Suprapubic skin (tissue), 4 donors: ENCODE measurements at regions not wholly inside any gene's neighbourhood (a gene's known extent, or its start where the extent isn't known, plus 50 kb on each side); places are given as distances from the start of the nearest gene placed in this dataset.

Experiments
- DNase-seq, 2 donors: peaks; one replicate each; pipeline ENCODE4 v3.0.0-alpha.2; 2019; ENCODE audit warnings: low spot score in 2 of 2
- H3K27ac ChIP-seq: fragments of 200-600 bp; sonication (generic); one replicate; pipeline ENCODE4 v1.5.1; 2019
- H3K27me3 ChIP-seq: fragments of 200-600 bp; sonication (generic); one replicate; pipeline ENCODE4 v1.5.1; 2019
- H3K36me3 ChIP-seq: fragments of 200-600 bp; sonication (generic); one replicate; pipeline ENCODE4 v1.5.1; 2019
- H3K4me1 ChIP-seq: fragments of 200-600 bp; sonication (generic); one replicate; pipeline ENCODE4 v1.5.1; 2019
- H3K4me3 ChIP-seq: fragments of 200-600 bp; sonication (generic); one replicate; pipeline ENCODE4 v1.5.1; 2019; ENCODE audit warnings: mild to moderate bottlenecking
- H3K9me3 ChIP-seq: fragments of 200-600 bp; sonication (generic); one replicate; pipeline ENCODE4 v1.5.1; 2019
- CTCF ChIP-seq, 2 donors: fragments of 200-600 bp in 1 of 2; fragments of 450-650 bp in 1 of 2; sonication (generic) in 1 of 2; IDR thresholded peaks; one replicate each; pipeline ENCODE4 v1.5.1; 2016 to 2019; ENCODE audit warnings: antibody characterized with exemption in 2 of 2, mild to moderate bottlenecking in 1 of 2, moderate library complexity in 1 of 2
- EP300 ChIP-seq: sonication (generic); formaldehyde crosslinking; IDR thresholded peaks from one replicate; pipeline ENCODE4 v1.6.1; 2017; ENCODE audit warnings: antibody characterized with exemption
- POLR2A ChIP-seq, 2 donors: fragments of 450-650 bp; IDR thresholded peaks; one replicate each; pipeline ENCODE4 v1.6.1; 2017; ENCODE audit warnings: antibody characterized with exemption in 2 of 2, mild to moderate bottlenecking in 2 of 2, moderate library complexity in 2 of 2
- POLR2AphosphoS5 ChIP-seq, 3 donors: sonication (generic); formaldehyde crosslinking; IDR thresholded peaks; one replicate each; pipeline ENCODE4 v1.6.1; 2017; ENCODE audit warnings: antibody characterized with exemption in 3 of 3
- WGBS: methylation state at CpG from one replicate; pipeline ENCODE4 v1.1.5; 2018; 5-methylcytosine and 5-hydroxymethylcytosine counted together

- no peak for DNase-seq
- Histone ChIP-seq H3K4me3 (no peak overlapping the region), H3K27me3 (peaks cover 16% of the 10 kb centered on the region), H3K9me3 (no peaks in the 10 kb centered on the region), H3K36me3 (no peaks in the 10 kb centered on the region), H3K27ac (no peak overlapping the region), H3K4me1 (no peaks in the 10 kb centered on the region)
- WGBS: 85% methylated on average over 3 of the region's 3 CpGs
- TF ChIP-seq CTCF (IDR thresholded peaks at IDR 0.05): no peak
- no peak for TF ChIP-seq POLR2AphosphoS5 (IDR thresholded peaks at IDR 0.05)
- no peak for TF ChIP-seq POLR2A (IDR thresholded peaks at IDR 0.05)
- TF ChIP-seq EP300: no peak
These were observed 276.3 kb downstream of the CTTN start for GRCh38 chr11:70674605-70675004.

GRCh38 chr11:70675697-70676374 lies 277.5 kb downstream of the CTTN start:
- Histone ChIP-seq H3K27me3 (peaks cover 4% of the 10 kb centered on the region), H3K4me3 (no peak overlapping the region), H3K4me1 (no peaks in the 10 kb centered on the region), H3K9me3 (no peaks in the 10 kb centered on the region), H3K27ac (no peak overlapping the region), H3K36me3 (no peaks in the 10 kb centered on the region)
- no peak for DNase-seq
- 65% methylated on average over 7 of the region's 7 CpGs for WGBS
- TF ChIP-seq CTCF (IDR thresholded peaks at IDR 0.05) (no peak), POLR2AphosphoS5 (IDR thresholded peaks at IDR 0.05) (no peak)

GRCh38 chr11:70677232-70677916 lies 279.0 kb downstream of the CTTN start:
- 88% methylated on average over 18 of the region's 19 CpGs for whole genome bisulfite sequencing
- Histone ChIP-seq H3K27ac (no peak overlapping the region), H3K4me3 (no peak overlapping the region), H3K9me3 (no peaks in the 10 kb centered on the region), H3K4me1 (no peaks in the 10 kb centered on the region), H3K27me3 (peaks cover 11% of the 10 kb centered on the region), H3K36me3 (no peaks in the 10 kb centered on the region)
- DNase-seq: no peak
- no peak for TF ChIP-seq CTCF (IDR thresholded peaks at IDR 0.05)
- TF ChIP-seq POLR2AphosphoS5 (IDR thresholded peaks at IDR 0.05): no peak
- no peak for TF ChIP-seq POLR2A (IDR thresholded peaks at IDR 0.05)
- no peak for TF ChIP-seq EP300

GRCh38 chr11:70678931-70679900 lies 280.9 kb downstream of the CTTN start:
- Histone ChIP-seq H3K9me3 (no peaks in the 10 kb centered on the region), H3K4me3 (no peak overlapping the region), H3K27me3 (peaks cover 11% of the 10 kb centered on the region), H3K27ac (no peak overlapping the region), H3K4me1 (no peaks in the 10 kb centered on the region), H3K36me3 (no peaks in the 10 kb centered on the region)
- TF ChIP-seq EP300 (no peak), CTCF (IDR thresholded peaks at IDR 0.05) (no peak), POLR2AphosphoS5 (IDR thresholded peaks at IDR 0.05) (no peak), POLR2A (IDR thresholded peaks at IDR 0.05) (no peak)
- no peak for DNase-seq
- WGBS: 96% methylated on average over 14 of the region's 29 CpGs
